Keratinocyte (primary cell): ENCODE measurements at regions not wholly inside any gene's neighbourhood (a gene's known extent, or its start where the extent isn't known, plus 50 kb on each side); places are given as distances from the start of the nearest gene placed in this dataset.

Experiments used
- CTCF ChIP-seq, 3 experiments: IDR thresholded peaks in 1 of 3; conservative IDR thresholded peaks in 1 of 3; optimal IDR thresholded peaks in 1 of 3; 2 replicates in 2 of 3; 3 replicates in 1 of 3; pipeline versions ENCODE3 to v1.5.1; 2011; ENCODE audit warnings: low read length in 3 of 3, mild to moderate bottlenecking in 3 of 3, moderate library complexity in 2 of 3, control low read depth in 1 of 3, inconsistent platforms in 1 of 3; ENCODE audit not compliant: insufficient read depth in 2 of 3; ENCODE audit errors: extremely low read depth in 1 of 3
- EZH2 ChIP-seq: IDR thresholded peaks from one replicate; pipeline ENCODE4 v1.6.1; 2012; ENCODE audit warnings: inconsistent platforms, mild to moderate bottlenecking, low read length, moderate library complexity

DNA sequence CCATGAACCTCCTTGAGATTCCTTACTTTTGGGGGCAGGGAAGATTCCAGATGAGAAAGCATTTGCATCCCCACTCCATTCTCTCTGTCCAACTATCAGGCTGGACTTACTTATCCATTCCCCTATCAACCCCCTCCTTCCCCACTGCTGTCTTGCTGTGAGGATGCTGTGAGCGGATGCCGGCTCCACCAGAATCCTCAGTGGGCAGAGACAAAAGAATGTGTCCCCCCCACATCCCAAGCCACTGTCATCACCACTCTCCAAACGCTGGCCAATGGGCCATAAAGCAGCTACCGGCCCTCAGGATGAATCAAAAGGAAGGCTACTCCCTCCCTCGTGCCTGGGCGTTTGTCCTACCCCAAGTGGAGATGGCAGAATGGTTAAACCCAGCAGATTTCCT is 173.0 kb upstream of the NTF3 start:
- TF ChIP-seq CTCF (optimal IDR thresholded peaks at IDR 0.05 in 1 of 3, IDR thresholded peaks at IDR 0.05 in 1 of 3, conservative IDR thresholded peaks at IDR 0.05 in 1 of 3; ENCODE audit: extremely low read depth in 1 of 3, insufficient read depth in 2 of 3, low read length in 3 of 3) (no peak), EZH2 (no peak)
